ENCODE measurements at regions not wholly inside any gene's neighbourhood (a gene's known extent, or its start where the extent isn't known, plus 50 kb on each side); places are given as distances from the start of the nearest gene placed in this dataset.
"Not testable (repeated sequence)": the region's sequence is repeated elsewhere in the genome, so short reads cannot be mapped to it uniquely, and the experiment has no call there.

DNA sequence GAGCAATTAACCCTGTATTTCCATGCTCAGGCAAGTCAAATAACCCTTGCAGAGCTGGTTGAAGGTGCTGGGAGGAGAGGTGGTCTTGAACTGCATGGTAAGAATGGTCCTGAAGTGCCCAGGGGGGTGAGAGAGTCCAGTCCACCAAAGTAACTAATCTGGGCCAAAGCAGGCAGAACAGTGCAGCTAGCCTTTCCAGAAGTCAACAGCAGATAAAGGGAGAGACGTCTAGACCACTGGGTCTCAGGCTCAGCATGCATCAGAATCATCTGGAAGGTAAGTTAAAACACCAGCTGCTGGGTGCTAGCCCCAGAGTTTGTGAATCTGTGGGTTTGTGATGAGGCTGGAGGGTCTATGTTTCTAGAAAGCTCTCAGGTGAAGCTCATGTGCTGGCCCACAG is 232.3 kb upstream of the ECI2 start:
- no peak for DNase-seq

DNA sequence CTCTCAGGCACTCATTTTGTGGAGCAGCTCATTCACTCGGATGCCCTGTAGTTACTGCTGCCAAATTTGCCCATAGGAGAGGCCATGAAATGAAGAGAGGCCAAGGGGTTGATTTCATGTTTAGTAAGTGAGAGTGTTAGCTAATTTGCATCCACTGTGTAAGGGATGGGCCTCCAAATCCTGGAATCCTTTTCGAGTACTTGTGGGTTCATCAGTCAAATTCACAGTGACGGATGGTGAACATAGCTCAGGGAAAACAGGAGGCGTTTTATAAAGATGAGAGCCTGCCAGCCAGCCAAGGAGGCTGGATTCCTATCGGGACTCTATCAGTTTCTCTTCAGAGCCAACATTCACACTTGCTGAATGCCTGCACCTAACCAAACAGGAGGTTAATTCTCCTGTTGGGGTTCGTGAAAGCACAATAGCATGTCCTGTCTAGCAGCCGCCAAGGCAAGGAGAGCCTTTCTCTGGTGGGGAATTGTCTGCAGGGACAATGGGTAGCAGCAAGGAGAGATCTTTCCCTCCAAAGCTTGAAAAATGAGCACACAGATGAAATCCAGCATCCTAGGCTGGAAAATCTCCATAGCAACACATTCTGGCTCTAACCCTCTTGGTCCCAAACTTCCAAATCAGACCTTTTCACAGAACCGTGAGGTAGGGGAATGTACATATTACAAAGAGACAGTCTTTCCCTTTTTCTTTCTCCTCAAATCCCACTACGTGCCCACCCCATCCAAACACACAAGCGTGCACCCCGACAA is 231.4 kb upstream of the ECI2 start:
- no peak for DNase-seq

DNA sequence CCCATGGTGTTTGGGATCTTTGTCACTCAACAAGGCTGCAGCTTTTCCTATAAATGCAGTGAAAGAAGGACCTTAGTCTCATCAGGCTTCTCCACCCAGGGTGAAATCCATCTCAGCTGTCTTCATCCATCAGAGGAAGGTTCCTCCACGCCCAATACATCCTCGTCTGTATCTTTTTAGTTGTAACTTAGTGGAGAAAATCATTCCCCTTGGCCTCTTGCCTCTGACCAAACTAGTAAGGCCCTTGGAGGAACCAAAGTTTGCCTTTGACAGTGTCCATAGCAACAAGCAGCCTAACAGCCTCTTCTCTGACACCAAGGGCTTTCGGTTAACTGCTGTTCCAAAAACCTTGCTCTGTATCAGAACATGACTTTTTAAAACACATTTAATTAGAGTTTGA is 230.3 kb upstream of the ECI2 start:
- no peak for DNase-seq

DNA sequence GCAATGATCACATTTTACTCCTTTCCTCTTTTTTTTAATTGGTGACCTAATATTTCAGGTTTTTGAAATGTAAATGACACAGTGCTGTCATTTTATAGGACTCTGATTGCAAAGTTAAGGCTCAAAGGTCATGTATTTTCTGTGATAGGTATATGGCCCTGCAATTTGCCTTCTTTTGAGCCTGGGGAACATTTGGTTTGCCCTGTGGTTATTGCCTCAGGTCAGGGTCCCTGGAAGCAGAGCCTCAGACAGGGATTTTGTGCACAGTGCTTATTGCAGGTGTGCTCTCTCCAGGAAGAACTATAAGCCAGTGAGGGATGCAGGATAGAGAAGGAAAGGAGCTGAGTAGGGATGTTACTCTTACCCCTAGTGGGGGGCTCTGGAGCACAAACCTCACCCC is 229.3 kb upstream of the ECI2 start:
- DNase-seq, result no peak

DNA sequence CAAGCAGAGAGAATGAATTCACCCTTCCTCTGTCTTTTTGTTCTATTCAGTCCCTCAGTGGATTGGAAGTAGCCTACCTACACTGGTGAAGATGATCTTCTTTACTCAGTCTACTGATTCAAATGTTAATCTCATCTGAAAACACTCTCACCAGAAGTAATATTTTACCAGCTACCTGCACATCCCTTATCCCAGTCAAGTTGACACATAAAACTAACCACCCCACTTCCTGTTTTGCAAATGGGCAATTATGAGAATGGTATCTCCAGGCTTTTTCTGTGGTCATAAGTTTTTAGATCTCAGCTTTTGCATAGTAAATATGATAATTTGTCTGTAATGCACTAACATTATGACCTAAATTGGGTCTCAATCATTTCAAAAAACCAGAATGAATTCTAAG is 228.8 kb upstream of the ECI2 start:
- no peak for DNase-seq

DNA sequence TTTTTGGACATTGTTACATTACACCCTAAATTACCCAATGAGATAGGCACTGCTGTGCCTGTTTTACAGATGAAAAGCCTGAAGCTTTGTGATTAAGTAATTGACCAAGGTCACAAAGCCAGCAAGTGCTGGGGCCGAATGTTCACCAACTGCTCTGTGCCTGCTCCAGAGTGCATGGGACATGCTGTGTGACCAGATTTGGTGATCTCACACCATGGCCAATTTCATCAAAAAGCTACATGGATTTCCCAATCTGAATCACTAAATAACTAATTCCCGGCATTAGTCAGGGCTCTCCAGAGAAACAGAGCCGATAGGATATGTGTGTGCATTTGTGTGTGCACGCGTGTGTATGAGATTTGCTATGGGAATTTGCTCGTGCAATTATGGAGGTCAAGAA is 228.3 kb upstream of the ECI2 start:
- no peak for DNase-seq

DNA sequence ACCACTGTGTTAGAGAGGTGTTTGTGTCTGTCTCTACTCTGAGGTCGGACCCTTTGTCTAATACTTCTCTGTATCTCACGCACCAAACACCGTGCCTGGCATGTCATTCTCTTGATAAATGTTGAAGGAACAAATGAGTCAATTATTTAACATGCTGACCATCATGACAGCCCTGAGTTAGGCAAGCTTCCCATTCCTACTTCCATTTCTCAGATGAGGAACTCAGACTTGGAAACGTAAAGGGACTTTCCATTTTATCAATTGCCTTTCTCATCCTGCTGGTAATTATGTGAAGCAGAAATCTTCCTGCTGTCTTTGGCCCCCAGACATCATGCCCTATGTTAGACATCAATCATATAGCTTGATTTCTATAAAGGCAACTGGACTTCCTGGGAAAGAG is 227.0 kb upstream of the ECI2 start:
- no peak for DNase-seq

DNA sequence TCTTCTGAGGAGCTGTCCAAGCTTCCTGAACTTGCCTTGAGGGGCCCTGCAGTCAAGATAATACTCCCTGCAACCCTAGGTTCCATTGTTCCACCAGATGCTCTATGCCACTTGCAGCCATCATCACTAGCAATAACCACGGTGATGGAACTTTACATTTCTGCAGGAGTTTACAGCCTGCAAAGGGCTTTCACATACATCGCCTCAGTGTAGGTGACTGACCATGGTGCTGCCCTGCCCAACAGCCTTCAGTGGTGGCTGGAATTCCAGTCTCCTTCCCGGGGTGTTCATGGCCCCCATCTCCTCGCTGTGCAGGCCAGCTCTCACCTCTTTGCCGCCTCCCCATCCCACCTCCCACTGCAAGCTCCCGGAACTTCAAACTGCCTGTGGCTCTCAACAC is 225.5 kb upstream of the ECI2 start:
- no peak for DNase-seq

DNA sequence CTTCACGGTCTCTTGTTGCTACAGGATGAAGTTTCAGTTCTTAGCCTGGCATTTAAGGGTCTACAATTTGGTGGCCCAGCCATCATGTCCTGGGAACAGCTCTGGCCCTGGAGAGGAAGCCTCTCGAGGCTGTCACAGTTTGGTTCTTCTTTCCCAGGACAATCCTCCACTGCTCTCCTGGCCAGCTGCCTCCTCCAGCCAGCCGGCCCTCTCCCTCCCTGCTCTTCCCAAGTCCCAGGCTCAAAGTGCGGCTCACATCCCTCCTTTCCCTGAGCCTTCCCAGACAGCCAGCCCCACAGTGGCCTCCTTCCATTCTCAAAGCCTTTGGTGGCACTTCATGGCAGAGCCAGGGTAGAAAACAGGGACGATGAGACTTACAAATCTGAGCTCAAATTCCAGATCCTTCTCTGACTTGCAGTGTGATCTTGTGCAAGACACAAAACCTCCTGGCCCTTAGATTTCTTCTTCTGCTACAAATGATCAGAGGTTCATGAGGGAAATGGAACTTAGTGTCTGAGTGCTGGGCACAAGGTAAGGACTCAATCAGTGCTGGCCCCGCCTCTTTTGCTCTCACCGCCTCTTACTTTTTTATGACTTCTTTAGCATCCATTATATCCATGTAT is 223.8 kb upstream of the ECI2 start:
- no peak for DNase-seq

DNA sequence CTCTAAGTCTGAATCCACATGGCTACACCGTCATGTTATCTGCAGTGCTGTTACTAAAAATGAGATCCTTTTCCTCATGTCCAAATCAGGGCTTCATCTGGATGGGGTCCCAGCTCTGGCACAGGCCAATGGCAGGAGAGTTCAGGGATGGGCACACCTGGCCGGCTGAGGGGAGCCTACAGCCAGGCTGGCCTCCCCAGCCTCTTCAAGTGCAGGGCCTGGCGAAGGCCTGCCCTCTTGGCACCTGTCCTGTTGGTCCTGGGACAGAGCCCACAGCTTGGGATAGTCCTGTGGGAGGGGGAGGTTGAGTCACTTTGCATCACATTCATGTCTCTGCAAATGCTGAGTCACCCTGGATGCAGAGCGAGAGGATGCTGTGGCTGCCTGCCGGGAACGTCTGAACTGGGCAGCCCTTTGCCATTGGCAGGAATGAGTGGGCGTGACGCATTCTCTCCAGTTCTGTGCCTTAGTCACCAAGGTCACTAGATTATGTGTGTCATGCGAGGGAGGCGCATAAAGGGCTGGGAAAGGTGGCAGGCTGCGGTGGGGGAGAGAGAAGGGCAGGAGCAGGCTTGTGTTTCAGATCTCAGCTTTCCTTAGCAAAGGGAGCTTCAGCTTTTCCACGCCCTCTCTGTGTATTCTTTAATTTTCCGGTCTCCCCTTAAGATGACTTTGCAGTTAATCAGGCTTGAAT is 223.2 kb upstream of the ECI2 start:
- no peak for DNase-seq

DNA sequence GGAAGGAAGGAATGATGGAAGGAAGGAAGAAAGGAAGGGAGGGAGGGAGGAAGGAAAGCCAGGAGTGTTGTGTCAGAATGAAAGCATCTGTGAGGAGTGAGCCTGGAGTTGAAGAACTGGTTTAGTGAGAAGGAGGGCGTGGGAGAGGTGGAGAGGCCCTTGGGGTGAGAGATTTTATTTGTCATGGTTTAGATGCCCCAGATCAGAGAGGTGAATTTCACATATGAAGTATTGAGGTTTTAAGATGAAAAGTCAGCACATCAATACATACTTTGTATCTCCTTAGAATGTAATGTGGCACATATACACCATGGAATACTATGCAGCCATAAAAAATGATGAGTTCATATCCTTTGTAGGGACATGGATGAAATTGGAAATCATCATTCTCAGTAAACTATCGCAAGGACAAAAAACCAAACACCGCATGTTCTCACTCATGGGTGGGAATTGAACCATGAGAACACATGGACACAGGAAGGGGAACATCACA is 222.3 kb upstream of the ECI2 start:
- not testable (repeated sequence) for DNase-seq

DNA sequence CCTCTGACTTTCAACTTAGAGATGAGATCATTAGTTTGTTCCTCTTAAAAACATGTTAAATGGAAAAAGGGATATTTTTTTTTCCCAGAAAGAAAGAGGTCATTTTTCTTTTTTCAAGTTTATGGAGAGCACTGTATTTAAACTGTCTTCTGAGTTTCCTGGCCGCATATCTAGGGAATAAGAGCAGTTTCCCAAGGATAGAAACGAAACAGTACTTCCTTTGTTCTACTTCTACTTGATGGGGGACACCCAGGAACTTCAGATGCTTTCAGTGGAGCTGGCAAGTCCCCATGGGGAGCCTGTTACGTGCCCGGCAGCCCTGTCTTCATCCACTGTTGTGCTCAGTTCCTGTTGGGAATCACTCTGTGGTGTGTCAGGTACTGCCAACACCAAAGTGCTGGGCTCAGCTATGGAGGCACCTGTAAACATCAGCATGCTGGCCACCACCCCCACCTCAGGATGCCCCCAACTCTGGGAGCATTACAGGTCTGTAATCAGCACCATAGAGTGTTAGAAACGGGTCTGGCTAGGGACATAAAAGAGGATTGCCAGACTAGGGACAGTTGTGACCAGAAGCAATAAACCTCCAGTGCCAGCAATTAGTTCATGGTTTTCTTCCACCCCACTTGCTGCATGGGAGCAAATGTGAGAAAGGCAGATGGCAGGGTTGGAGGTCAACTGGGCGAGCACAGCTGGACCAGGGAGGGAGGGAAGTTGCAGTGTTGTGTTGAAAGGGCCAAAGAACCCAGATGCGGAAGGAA is 221.7 kb upstream of the ECI2 start:
- no peak for DNase-seq

DNA sequence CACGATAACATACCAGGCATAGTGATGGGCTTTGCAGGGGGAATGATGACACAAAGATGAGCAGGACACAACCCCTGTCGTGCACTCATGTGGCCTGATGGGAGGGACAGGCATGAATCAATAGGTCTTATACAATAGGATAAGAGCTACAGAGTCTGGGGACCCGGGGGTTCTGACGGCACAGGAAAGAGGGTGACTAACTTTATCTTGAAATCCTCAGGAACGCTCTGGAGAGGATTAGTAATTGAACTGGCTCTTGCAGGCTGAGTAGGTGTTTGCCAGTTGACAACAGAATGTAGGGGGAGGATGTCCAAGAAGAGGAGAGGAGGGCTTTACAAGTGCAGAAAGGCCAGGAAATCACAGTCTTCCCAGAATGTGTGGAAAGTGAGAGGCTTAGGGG is 219.9 kb upstream of the ECI2 start:
- DNase-seq, result no peak

DNA sequence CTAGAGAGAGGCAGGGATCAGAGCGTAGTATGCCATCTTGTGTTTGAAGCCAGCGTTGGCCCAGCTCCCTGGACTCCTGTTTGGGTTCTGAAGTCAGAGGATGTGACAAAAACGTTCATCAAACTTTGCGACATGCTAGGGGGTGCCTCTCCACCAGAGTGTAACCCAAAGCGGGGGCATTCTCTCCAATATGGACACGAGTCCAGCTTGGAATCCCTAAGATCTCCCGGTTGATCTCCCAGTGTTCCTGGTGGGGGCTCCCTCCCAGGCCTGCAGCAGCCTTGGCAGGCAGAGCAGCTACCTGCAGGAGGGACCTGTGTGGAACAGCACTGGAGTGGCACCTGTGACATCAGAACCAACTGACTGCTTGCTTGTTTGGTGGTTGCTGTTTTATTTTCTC is 218.8 kb upstream of the ECI2 start:
- DNase-seq, result no peak

DNA sequence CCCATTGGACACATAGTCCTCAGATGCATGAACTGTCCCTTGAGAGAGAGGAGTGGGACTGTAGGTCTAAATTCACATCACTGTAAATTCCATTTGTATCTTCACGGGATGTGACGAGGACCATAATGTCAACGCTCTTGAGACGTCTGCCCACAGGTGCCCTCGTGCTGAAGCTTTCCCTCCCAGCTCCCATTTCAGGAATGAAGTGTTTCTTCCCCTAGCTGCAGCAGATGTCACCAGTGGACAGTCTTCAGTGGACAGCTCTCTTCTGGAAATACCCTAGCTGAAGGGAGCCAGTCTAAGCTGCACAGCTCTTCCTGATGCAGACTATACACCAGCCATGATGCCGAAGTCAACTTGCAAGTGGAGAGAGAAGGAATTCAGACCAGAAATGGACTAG is 217.4 kb upstream of the ECI2 start:
- no peak for DNase-seq

DNA sequence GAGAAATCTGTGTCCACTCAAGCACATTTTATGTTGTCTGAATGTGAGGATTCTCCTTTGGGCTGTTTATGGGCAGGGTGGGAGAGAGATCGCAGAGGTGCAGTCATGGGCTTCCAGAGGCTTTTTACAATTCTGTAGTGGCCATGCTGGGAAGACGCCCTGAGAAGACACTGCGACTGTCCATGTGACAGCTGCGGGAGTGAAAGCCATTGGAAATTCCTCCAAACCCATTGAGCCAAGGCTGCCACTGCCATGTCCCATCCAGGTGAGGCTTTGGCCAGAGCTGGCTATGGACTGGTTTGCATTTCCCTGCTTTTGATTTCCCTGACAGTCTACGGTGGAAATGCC is 216.9 kb upstream of the ECI2 start:
- DNase-seq, result no peak

DNA sequence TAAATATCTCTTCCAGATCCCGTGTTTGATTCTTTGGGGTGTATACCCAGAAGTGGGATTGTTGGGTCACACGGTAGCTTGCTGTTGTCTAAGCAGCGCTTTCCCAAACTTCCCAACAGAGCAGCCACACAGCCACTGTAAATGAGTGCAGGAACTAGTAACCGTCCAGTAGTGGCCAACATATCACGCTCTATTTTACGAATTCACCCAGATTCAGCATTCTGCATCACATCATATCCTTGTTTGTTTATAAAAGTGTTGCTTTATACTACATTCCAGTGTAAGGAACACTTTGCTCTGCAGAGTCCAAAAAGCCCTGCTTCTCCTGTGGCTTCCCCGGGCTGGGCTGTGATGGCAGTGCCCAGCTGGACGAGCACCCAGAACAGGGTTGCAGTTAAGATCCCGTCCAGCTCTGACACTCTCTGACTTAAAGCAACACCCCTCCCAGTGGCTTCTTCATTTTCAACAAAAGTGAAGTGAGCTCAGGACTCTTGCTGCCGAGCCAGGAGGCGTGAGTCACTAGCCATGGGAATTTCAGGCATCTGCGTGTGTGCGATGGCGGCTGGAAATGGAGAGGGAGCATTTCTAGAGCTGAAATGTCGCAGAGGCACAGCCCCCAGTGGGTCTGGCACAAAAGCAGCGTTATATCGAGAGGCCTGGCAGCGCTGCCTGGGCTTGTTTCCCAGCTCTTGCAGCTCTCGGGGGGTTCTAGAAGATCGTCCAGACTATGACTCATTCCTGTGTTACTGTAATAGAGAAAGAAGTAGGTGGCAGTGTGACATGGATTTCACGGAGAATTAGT is 216.3 kb upstream of the ECI2 start:
- no peak for DNase-seq

DNA sequence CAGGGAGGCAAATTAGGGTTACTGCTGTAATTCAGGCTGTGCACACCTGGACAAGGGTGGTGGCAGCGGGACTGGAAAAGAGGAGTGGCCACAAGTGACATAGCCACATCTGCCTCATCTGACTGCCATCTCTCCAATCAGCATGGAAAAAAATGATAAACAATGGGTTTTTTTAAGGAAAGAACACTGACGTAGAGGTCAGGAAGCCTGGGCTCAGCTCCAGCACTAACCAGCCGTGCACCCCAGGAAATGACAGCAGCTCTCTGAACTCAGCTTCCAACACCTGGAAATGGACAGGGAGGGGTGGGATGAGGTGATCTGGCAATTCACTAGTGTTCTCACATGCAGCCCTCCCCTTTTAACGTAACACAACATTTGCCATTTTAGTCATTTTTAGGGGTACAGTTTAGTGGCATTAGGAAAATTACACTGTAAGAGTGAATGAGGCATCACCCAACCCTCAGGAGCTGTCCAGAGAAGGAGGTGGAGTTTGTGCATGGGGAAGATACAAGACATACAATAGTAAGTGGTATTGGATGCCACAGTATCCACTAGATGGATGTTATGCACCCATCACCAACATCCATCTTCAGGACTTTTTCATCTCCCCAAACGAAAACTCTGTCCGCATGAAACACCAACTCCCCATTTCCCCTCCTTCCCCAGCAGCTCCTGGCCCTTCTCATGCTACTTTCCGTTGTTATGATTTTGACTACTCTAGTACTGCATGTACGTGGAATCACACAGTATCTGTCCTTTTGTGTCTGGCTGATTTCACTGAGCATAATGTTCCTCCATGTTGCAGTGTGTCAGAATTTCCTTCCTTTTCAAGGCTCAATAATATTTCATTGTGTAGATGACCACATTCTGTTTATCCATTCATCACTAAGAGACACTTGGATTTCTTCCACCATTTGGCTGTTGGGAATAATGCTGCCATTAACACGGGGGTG is 215.5 kb upstream of the ECI2 start:
- DNase-seq, result no peak

DNA sequence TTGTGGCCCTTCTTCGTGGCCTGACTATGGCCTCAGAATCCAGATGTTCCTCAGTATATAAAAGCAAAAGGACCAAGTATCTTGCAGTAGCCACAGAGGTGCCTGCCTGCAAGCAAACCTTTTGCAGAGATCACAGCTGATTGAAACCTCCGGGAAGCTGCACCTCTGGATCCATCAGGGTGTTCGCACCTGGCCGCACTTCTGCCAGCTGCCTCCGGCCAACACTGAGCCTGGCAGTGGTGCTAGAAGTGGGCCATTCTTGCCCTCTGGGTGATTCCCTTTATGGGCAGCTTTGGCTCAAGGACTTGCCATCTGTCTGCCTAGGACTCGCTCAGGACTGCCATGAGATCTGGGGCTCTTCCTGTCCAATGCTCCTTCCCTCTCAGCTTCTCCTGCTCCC is 214.6 kb upstream of the ECI2 start:
- no peak for DNase-seq

DNA sequence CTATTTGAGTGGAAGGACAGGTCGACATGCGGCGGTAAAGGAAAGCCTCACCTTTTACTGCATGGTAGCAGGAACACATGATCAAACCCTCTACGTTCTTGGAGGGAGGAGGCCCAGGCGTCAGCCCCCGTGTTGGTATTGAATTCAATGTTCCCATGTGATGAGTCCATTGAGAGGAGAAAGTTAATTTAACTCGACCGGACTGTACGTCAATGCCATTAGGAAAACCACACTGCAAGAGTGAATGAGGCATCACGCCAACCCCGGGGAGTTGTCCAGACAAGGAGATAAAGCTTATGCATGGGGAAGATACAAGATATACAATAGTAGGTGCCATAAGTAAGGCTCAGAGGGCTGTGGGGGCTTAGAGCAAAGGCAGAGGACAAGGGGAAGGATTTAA is 213.9 kb upstream of the ECI2 start:
- no peak for DNase-seq

DNA sequence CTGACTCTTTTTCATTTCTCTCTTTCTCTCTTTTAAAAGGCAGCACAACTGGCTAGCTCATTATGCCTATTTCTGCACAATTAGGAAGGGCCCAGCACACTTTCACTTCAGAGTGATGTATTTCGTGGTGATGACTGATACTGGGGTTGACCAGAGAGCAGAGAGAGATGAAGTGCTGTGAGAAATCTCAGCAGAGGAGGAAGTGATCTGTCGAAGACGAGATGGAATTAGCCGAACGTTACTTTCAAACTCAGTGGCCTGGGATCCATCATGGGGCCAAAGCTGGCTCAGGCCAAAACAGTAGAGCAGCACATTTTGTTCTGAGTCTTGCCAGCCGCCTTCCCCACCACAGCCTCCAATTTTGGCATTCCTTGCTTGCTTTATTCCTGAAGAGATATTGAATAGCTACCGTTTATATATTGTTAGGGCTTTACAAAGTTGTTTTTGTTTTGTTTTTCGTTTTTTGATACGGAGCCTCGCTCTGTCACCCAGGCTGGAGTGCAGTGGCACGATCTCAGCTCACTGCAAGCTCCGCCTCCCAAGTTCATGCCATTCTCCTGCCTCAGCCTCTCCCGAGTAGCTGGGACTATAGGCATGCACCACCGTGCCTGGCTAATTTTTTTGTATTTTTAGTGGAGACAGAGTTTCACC is 213.2 kb upstream of the ECI2 start:
- DNase-seq, result no peak

Measured in NCI-H1048 (cell line).